Muscle layer of duodenum (tissue), 2 donors: ENCODE measurements at regions not wholly inside any gene's neighbourhood (a gene's known extent, or its start where the extent isn't known, plus 50 kb on each side); places are given as distances from the start of the nearest gene placed in this dataset.

Experiments
- H3K27ac ChIP-seq: one replicate; pipeline ENCODE4 v1.7.0; 2013; ENCODE audit warnings: mild to moderate bottlenecking, low read length
- H3K27me3 ChIP-seq: one replicate; pipeline ENCODE4 v1.7.0; 2013; ENCODE audit warnings: low read depth, mild to moderate bottlenecking, control low read depth, low read length
- H3K36me3 ChIP-seq, 2 donors: one replicate each; pipeline ENCODE4 v1.7.0; 2013; ENCODE audit warnings: low read length in 2 of 2, control low read depth in 1 of 2, mild to moderate bottlenecking in 1 of 2; ENCODE audit not compliant: insufficient read depth in 2 of 2, control insufficient read depth in 1 of 2
- H3K4me1 ChIP-seq, 2 donors: one replicate each; pipeline ENCODE4 v1.7.0; 2013; ENCODE audit warnings: low read length in 2 of 2, mild to moderate bottlenecking in 2 of 2, control low read depth in 1 of 2, moderate library complexity in 1 of 2; ENCODE audit not compliant: insufficient read depth in 2 of 2, control insufficient read depth in 1 of 2
- H3K4me3 ChIP-seq, 2 donors: one replicate each; pipeline ENCODE4 v1.7.0; 2013; ENCODE audit warnings: low read length in 2 of 2, low read depth in 1 of 2, mild to moderate bottlenecking in 1 of 2
- H3K9me3 ChIP-seq, 2 donors: one replicate each; pipeline ENCODE4 v1.7.0; 2013; ENCODE audit warnings: low read length in 2 of 2, control low read depth in 1 of 2, mild to moderate bottlenecking in 1 of 2; ENCODE audit not compliant: control insufficient read depth in 1 of 2
- donor health status: healthy.

DNA sequence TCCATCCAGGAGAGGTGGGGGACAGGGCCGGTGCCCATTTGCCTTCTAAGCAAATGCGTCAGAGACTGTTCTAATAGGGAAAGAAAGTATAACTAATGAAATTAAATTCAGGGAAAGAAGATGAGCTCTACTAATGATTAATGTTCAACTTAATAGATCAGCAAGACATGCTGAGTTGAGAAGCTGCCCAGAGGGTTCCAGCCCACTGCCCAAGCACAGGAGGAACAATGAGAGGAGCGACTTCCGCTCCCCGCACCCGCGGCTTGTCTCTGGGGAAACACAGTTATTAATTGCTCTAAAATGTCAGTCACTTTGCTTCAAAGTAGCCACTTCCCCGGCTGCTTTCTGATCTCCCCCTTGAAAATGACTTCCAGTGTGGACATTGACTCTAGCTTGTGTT lies 331.3 kb downstream of the UQCRFS1 start:
- Histone ChIP-seq H3K9me3 (no peaks in the 10 kb centered on the region), H3K4me3 (no peak overlapping the region), H3K36me3 (no peaks in the 10 kb centered on the region), H3K27ac (no peak overlapping the region), H3K27me3 (no peaks in the 10 kb centered on the region), H3K4me1 (peaks cover 0 to 30% of the 10 kb centered on the region in 2 donors)

DNA sequence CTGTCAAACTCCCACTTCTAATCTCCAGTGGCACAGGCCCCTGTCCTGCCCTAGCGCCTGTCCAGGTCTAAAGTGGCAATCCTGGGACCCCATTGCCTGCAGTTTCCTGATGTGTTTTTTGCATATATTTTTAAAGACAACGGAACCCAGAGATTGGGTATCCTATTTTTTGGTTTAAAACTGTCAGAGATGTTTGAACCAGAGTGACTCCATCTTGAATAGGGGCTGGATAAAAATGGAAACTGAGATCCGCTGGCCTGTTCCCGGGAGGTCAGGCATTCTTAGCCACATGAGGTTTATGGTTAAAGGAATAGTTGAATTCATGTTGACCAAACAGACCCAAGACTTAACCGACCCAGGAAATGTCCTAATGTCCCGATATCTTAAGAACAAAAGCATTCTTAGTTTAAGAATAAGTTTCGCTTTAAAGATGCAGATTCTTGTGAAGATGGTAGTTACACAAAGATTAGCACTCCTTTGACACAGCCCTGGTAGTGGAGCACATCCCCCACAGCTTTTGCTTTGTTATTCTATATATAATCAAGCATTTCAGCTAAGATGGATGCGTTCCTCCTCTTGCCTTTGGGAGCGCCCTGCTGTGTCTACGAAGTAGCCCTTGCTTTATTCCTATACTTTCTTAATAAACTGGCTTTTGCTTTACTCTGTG lies 332.1 kb downstream of the UQCRFS1 start:
- H3K4me1 ChIP-seq = peaks cover 0 to 30% of the 10 kb centered on the region in 2 donors
- no peaks in the 10 kb centered on the region for H3K9me3 ChIP-seq
- H3K27ac ChIP-seq = no peak overlapping the region
- no peaks in the 10 kb centered on the region for H3K27me3 ChIP-seq
- H3K4me3 ChIP-seq = no peak overlapping the region
- no peaks in the 10 kb centered on the region for H3K36me3 ChIP-seq

DNA sequence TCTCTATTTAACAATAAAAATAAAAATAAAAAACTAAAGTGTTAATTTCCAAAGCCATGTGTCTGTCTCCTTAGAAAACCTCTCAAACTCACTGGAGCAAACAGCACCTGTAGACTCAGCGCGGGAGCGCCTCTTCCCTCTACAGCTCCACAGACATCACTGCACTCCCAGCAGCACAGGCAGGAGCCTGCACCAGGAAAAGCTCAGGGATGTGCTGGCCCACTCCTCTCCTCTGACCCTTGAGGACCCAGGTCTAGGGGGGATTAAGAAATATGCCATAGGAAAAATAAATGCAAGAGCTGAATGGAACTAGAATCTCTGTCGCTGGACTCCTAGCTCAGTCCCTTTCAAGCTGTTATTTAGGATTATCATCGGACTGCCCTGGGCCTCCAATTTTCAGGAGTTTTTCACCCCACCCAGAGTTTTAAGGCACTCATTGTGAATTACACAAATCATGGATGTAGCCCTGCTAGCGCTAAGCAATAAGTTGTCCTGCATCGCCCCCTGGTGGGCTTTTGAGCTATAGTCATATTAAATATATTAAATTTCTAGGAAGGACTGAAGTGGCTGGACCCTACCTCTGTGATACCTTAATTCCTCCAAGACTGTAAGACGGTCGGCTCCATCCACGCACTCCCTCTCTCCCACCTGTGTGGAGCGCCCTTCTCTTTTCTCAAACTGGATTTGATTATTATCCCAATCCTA lies 333.9 kb downstream of the UQCRFS1 start:
- Histone ChIP-seq H3K27me3 (no peaks in the 10 kb centered on the region), H3K4me3 (no peak overlapping the region), H3K4me1 (peaks cover 0 to 30% of the 10 kb centered on the region in 2 donors), H3K27ac (no peak overlapping the region), H3K36me3 (no peaks in the 10 kb centered on the region), H3K9me3 (no peaks in the 10 kb centered on the region)

DNA sequence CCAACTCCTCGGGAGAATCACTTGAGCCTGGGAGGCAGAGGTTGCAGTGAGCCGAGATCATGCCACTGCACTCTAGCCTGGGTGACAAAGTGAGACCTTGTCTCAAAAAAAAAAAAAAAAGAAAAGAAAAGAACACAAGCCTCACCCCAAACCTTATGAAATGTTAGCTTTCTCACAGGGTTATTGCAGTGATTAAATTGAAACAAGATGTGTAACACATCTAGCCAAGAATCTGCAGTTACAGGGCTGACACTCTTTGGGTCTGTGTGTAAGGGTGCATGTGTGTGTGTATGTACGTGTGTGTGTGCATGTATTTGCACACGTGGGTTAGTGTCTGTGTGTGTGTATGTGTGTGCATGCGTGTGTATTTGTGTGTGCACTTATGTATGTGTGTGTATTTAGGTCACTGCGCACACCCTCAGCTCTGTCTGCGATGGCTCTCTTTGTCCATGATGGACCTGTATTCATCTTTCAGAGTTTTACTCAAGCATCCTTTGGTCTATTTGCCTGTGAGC lies 336.3 kb downstream of the UQCRFS1 start:
- Histone ChIP-seq H3K27me3 (no peaks in the 10 kb centered on the region), H3K9me3 (no peaks in the 10 kb centered on the region), H3K36me3 (no peaks in the 10 kb centered on the region), H3K27ac (no peak overlapping the region), H3K4me1 (peaks cover 0 to 13% of the 10 kb centered on the region in 2 donors), H3K4me3 (no peak overlapping the region)

DNA sequence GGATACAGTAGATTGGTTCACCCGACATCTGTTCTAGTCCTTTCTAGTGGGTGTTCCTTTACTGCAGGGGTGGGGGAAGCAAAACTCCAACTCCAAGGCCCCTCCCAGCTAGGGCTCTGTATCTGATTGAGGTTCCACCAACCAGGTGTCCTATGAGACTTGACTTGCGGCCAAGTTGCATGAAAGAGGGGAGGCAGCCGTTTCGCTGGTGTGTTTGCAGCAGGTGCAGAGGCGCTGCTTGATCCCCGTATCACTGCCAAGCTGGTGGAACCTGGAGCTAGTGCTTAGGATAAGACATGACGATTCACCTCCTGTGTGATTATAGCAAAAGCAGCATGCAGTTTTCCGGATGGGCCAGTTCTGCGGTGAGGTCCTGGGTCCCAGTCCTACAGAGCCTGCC lies 338.2 kb downstream of the UQCRFS1 start:
- Histone ChIP-seq H3K4me1 (no peaks in the 10 kb centered on the region), H3K4me3 (no peak overlapping the region), H3K27me3 (no peaks in the 10 kb centered on the region), H3K27ac (no peak overlapping the region), H3K36me3 (no peaks in the 10 kb centered on the region), H3K9me3 (no peaks in the 10 kb centered on the region)

DNA sequence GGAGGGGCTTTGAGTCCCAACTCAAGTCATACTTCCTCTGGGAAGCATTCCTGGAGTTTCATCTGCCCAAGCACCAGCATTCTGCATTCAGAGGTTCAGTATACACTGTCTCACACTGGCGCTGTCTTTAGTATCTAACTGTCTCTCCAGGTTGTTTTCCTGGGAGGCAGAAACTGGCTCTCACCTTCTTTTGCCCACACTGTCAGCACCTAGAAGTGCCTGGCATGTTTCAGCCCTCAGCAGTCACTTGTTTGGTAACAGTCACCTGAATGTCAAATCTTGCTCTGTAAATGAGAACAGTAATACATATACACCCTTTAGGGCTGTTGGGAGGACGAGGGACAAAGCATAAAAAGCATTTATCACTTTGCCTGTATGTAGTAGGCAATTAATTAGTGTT lies 339.6 kb downstream of the UQCRFS1 start:
- Histone ChIP-seq H3K27me3 (no peaks in the 10 kb centered on the region), H3K27ac (no peak overlapping the region), H3K36me3 (no peaks in the 10 kb centered on the region), H3K4me3 (no peak overlapping the region), H3K9me3 (no peaks in the 10 kb centered on the region), H3K4me1 (no peaks in the 10 kb centered on the region)

DNA sequence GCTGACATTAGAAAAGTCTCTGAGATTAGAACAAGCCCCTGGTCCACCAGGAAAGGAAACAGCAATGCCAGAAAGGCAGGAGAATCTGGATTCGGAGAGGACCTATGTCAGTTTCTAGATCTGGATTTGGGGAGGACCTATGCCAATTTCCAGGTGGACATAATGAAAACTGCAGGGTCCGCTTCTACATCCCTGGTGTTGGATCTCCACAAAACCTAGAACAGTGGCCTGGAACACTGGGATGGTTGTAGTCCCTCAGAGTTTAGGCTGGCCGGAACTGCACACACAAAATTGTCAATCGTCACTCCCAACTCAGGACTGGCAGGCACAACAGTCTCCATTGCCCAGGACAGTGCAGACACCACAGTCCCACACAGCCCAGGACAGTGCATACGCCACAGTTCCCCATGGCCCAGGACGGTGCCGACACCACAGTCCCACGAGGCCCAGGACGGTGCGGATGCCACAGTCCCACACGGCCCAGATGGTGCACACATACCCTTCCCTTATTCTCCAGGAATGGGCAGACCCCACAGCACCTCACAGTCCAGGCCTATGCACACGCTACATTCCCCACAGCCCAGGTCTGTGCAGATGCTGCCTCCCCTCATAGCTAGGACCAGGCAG lies 341.7 kb downstream of the UQCRFS1 start:
- Histone ChIP-seq H3K4me1 (no peaks in the 10 kb centered on the region), H3K27ac (no peak overlapping the region), H3K36me3 (no peaks in the 10 kb centered on the region), H3K4me3 (no peak overlapping the region), H3K27me3 (no peaks in the 10 kb centered on the region), H3K9me3 (no peaks in the 10 kb centered on the region)

DNA sequence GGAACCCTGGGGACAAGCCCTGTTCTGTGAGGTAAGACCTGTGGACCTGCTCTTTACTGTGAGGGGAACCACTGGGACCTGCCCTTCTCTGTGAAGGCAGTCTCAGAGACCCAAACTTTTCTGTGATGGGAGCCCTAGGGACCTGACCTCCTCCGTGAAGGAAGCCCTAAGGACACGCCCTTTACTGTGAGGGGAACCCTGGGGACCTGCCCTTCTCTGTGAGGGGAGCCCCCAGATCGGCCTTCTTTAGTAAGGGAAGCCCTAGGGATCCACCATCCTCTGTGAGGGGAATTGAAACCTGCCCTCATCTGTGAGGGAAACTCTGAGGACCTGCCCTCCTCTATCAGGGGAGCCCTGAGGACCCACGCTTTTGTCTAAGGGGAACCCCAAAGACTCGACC lies 343.5 kb downstream of the UQCRFS1 start:
- H3K9me3 ChIP-seq = no peaks in the 10 kb centered on the region
- no peak overlapping the region for H3K27ac ChIP-seq
- no peak overlapping the region for H3K4me3 ChIP-seq
- H3K4me1 ChIP-seq = no peaks in the 10 kb centered on the region
- H3K27me3 ChIP-seq = no peaks in the 10 kb centered on the region
- no peaks in the 10 kb centered on the region for H3K36me3 ChIP-seq

DNA sequence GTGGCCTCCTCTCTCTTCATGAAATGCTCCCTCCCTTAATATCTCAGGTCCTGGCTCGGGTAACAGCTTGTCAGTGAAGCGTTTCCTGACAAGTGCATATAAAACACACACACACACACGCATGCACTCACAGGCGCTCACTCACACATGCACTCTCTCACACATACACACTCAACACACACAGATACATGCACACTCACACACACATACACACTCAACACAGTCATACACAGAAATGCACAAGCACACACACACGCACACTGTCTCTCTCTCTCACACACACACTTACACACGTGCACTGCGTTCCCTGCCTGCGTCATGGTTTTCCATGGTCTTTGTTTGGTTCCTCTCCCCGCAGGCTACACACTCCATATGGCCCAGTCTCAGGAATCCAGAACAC lies 344.1 kb downstream of the UQCRFS1 start:
- no peaks in the 10 kb centered on the region for H3K36me3 ChIP-seq
- H3K9me3 ChIP-seq = no peaks in the 10 kb centered on the region
- no peak overlapping the region for H3K27ac ChIP-seq
- no peaks in the 10 kb centered on the region for H3K27me3 ChIP-seq
- H3K4me3 ChIP-seq = no peak overlapping the region
- H3K4me1 ChIP-seq = no peaks in the 10 kb centered on the region

DNA sequence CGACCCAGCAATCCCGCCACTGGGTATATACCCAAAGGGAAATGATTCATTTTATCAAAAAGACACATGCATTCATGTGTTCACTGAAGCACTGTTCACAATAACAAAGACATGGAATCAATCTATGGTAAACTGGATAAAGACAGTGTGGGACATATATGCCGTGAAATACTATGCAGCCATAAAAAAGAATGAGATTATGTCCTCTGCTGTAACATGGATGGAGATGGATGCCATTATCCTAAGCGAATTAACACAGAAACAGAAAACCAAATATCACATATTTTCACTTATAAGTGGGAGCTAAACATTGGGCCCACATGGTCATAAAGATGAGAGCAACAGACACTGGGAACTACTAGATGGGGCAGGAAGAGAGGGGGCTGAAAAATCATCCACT lies 345.0 kb downstream of the UQCRFS1 start:
- Histone ChIP-seq H3K4me3 (no peak overlapping the region), H3K9me3 (no peaks in the 10 kb centered on the region), H3K27ac (no peak overlapping the region), H3K27me3 (no peaks in the 10 kb centered on the region), H3K4me1 (no peaks in the 10 kb centered on the region), H3K36me3 (no peaks in the 10 kb centered on the region)

DNA sequence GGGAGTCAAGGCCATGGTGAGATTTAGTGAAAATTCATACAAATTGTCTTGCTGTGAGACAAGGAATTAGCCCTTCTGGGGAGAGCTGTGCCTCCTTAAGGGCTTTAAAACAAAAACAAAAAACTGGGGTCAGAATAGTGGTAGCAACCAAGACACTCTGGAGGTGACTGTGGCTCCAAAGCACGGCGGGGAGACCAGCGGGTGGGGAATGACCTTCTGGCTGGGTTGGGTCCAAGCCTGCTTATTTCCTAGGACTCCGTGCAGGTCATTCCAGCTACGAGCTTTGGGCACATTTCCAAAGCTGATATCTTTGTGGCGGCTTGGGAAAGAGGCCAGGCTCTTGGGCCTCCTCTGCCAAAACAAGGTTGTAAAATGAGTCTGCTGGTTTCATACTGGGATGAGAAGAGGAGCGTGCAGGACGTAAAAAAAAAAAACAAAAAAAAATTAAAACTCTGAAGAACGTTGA lies 348.3 kb downstream of the UQCRFS1 start:
- H3K27ac ChIP-seq = no peak overlapping the region

More for the DNA sequence above, 348.3 kb downstream of the UQCRFS1 start:
- H3K27me3 ChIP-seq = no peaks in the 10 kb centered on the region
- no peaks in the 10 kb centered on the region for H3K36me3 ChIP-seq
- no peaks in the 10 kb centered on the region for H3K4me1 ChIP-seq
- H3K4me3 ChIP-seq = no peak overlapping the region
- no peaks in the 10 kb centered on the region for H3K9me3 ChIP-seq
